IPS DF 6.9 (cell line): ENCODE measurements at regions not wholly inside any gene's neighbourhood (a gene's known extent, or its start where the extent isn't known, plus 50 kb on each side); places are given as distances from the start of the nearest gene placed in this dataset.
A peak's percentile ranks its signal among the peaks of the same experiment; 100 is the strongest.

ENCODE experiments used
- DNase-seq: peaks from one replicate; pipeline ENCODE4 v3.0.0-alpha.2; 2013; ENCODE audit warnings: low read depth, low spot score
- H3K27ac ChIP-seq: one replicate; pipeline ENCODE4 v1.5.1; 2013; ENCODE audit warnings: low read length, control low read depth
- H3K27me3 ChIP-seq: 2 replicates; pipeline ENCODE4 v1.6.1; 2013; ENCODE audit warnings: mild to moderate bottlenecking, low read length; ENCODE audit not compliant: control insufficient read depth, insufficient read depth
- H3K36me3 ChIP-seq: 2 replicates; pipeline ENCODE4 v1.6.1; 2013; ENCODE audit warnings: low read length; ENCODE audit not compliant: control insufficient read depth, insufficient read depth
- H3K4me1 ChIP-seq: 2 replicates; pipeline ENCODE4 v1.6.1; 2013; ENCODE audit warnings: low read length; ENCODE audit not compliant: control insufficient read depth, insufficient read depth
- H3K4me3 ChIP-seq: 2 replicates; pipeline ENCODE4 v1.5.1; 2013; ENCODE audit warnings: mild to moderate bottlenecking, low read length
- H3K9me3 ChIP-seq: 2 replicates; pipeline ENCODE4 v1.6.1; 2013; ENCODE audit warnings: low read length, inconsistent platforms; ENCODE audit not compliant: control insufficient read depth, insufficient read depth
- WGBS: extraction: QIAGEN DNeasy Blood & Tissue Kit; methylation state at CpG from one replicate; pipeline ENCODE4 v1.1.7; 2013; ENCODE audit warnings: mixed read lengths, missing lambda C conversion rate; ENCODE audit not compliant: insufficient read length, insufficient coverage; 5-methylcytosine and 5-hydroxymethylcytosine counted together

- Histone ChIP-seq H3K27ac (no peak overlapping the region), H3K27me3 (peaks cover 3% of the 10 kb centered on the region; the same call in 1 of the 2 replicates), H3K4me1 (peaks cover 4% of the 10 kb centered on the region; the same call in 1 of the 2 replicates), H3K9me3 (no peaks in the 10 kb centered on the region), H3K36me3 (no peaks in the 10 kb centered on the region; the same call in 1 of the 2 replicates), H3K4me3 (no peak overlapping the region)
- DNase-seq = no peak
- no CpG with 5 or more reads among the region's 11 CpGs for WGBS
These were observed 50.7 kb upstream of the GPR157 start for GRCh38 chr1:9179463-9180110.

GRCh38 chr1:9180111-9180819, 51.4 kb upstream of the GPR157 start:
- WGBS = no CpG with 5 or more reads among the region's 8 CpGs
- Histone ChIP-seq H3K4me1 (peaks cover 4% of the 10 kb centered on the region; the same call in 1 of the 2 replicates), H3K4me3 (no peak overlapping the region), H3K27me3 (peaks cover 3% of the 10 kb centered on the region; the same call in 1 of the 2 replicates), H3K36me3 (no peaks in the 10 kb centered on the region; the same call in 1 of the 2 replicates), H3K27ac (no peak overlapping the region), H3K9me3 (no peaks in the 10 kb centered on the region)
- DNase-seq = no peak

GRCh38 chr1:9181176-9181906, 52.4 kb upstream of the GPR157 start:
- Histone ChIP-seq H3K36me3 (no peaks in the 10 kb centered on the region; the same call in 1 of the 2 replicates), H3K27ac (no peak overlapping the region), H3K4me1 (peaks cover 4% of the 10 kb centered on the region; the same call in 1 of the 2 replicates), H3K27me3 (peaks cover 3% of the 10 kb centered on the region; the same call in 1 of the 2 replicates), H3K9me3 (no peaks in the 10 kb centered on the region), H3K4me3 (peak overlapping the region; percentile 63; the same call in 1 of the 2 replicates)
- WGBS = no CpG with 5 or more reads among the region's 19 CpGs
- no peak for DNase-seq

- Histone ChIP-seq H3K4me1 (peaks cover 4% of the 10 kb centered on the region; the same call in 1 of the 2 replicates), H3K27ac (no peak overlapping the region), H3K36me3 (no peaks in the 10 kb centered on the region; the same call in 1 of the 2 replicates), H3K4me3 (peak overlapping the region; percentile 63), H3K9me3 (no peaks in the 10 kb centered on the region), H3K27me3 (peaks cover 3% of the 10 kb centered on the region; the same call in 1 of the 2 replicates)
- DNase-seq = no peak
- WGBS = no CpG with 5 or more reads among the region's 83 CpGs
These were observed 52.4 kb upstream of the H6PD start for GRCh38 chr1:9181990-9182783.

GRCh38 chr1:9182784-9183257, 51.8 kb upstream of the H6PD start:
- H3K4me1 ChIP-seq = peaks cover 4% of the 10 kb centered on the region; the same call in 1 of the 2 replicates
- DNase-seq = no peak
- no CpG with 5 or more reads among the region's 47 CpGs for WGBS
- no peaks in the 10 kb centered on the region for H3K9me3 ChIP-seq
- H3K27me3 ChIP-seq = peaks cover 3% of the 10 kb centered on the region; the same call in 1 of the 2 replicates
- no peak overlapping the region for H3K27ac ChIP-seq
- H3K4me3 ChIP-seq = peak overlapping the region; percentile 63
- no peaks in the 10 kb centered on the region; the same call in 1 of the 2 replicates for H3K36me3 ChIP-seq

- WGBS = no CpG with 5 or more reads among the region's 24 CpGs
- H3K36me3 ChIP-seq = no peaks in the 10 kb centered on the region; the same call in 1 of the 2 replicates
- H3K4me3 ChIP-seq = peak overlapping the region; percentile 63; the same call in 1 of the 2 replicates
- DNase-seq = no peak
- peaks cover 3% of the 10 kb centered on the region; the same call in 1 of the 2 replicates for H3K27me3 ChIP-seq
- H3K27ac ChIP-seq = no peak overlapping the region
- peaks cover 4% of the 10 kb centered on the region; the same call in 1 of the 2 replicates for H3K4me1 ChIP-seq
- H3K9me3 ChIP-seq = no peaks in the 10 kb centered on the region
These were observed 51.1 kb upstream of the H6PD start for GRCh38 chr1:9183441-9183840.

- H3K9me3 ChIP-seq = no peaks in the 10 kb centered on the region
- DNase-seq = no peak
- H3K27me3 ChIP-seq = peaks cover 3% of the 10 kb centered on the region; the same call in 1 of the 2 replicates
- H3K27ac ChIP-seq = no peak overlapping the region
- no peaks in the 10 kb centered on the region; the same call in 1 of the 2 replicates for H3K36me3 ChIP-seq
- H3K4me3 ChIP-seq = peak overlapping the region; percentile 63; the same call in 1 of the 2 replicates
- no CpG with 5 or more reads among the region's 4 CpGs for WGBS
- peaks cover 4% of the 10 kb centered on the region; the same call in 1 of the 2 replicates for H3K4me1 ChIP-seq
These were observed 50.7 kb upstream of the H6PD start for GRCh38 chr1:9183898-9184297.

GRCh38 chr1:9184749-9185148, 49.8 kb upstream of the H6PD start:
- H3K27ac ChIP-seq = no peak overlapping the region
- no CpG with 5 or more reads among the region's 8 CpGs for WGBS
- H3K27me3 ChIP-seq = peaks cover 3% of the 10 kb centered on the region; the same call in 1 of the 2 replicates

More at GRCh38 chr1:9184749-9185148, 49.8 kb upstream of the H6PD start:
- no peaks in the 10 kb centered on the region; the same call in 1 of the 2 replicates for H3K36me3 ChIP-seq
- H3K4me3 ChIP-seq = no peak overlapping the region
- DNase-seq = no peak
- H3K9me3 ChIP-seq = no peaks in the 10 kb centered on the region
- H3K4me1 ChIP-seq = peaks cover 4% of the 10 kb centered on the region; the same call in 1 of the 2 replicates
